ENCODE measurements at regions not wholly inside any gene's neighbourhood (a gene's known extent, or its start where the extent isn't known, plus 50 kb on each side); places are given as distances from the start of the nearest gene placed in this dataset.

GRCh38 chr10:3357737-3358136, 185.2 kb upstream of the PITRM1 start:
- H3K27me3 ChIP-seq, result no peaks in the 10 kb centered on the region
- no peak overlapping the region for H3K4me3 ChIP-seq
- no peak for TF ChIP-seq POLR2AphosphoS5 (IDR thresholded peaks at IDR 0.05; ENCODE audit: insufficient read depth in 1 of 2, low read depth in 1 of 2)
- TF ChIP-seq, protein P1, sequence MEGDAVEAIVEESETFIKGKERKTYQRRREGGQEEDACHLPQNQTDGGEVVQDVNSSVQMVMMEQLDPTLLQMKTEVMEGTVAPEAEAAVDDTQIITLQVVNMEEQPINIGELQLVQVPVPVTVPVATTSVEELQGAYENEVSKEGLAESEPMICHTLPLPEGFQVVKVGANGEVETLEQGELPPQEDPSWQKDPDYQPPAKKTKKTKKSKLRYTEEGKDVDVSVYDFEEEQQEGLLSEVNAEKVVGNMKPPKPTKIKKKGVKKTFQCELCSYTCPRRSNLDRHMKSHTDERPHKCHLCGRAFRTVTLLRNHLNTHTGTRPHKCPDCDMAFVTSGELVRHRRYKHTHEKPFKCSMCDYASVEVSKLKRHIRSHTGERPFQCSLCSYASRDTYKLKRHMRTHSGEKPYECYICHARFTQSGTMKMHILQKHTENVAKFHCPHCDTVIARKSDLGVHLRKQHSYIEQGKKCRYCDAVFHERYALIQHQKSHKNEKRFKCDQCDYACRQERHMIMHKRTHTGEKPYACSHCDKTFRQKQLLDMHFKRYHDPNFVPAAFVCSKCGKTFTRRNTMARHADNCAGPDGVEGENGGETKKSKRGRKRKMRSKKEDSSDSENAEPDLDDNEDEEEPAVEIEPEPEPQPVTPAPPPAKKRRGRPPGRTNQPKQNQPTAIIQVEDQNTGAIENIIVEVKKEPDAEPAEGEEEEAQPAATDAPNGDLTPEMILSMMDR (IDR thresholded peaks at IDR 0.05), result no peak
- TF ChIP-seq POLR2A (IDR thresholded peaks at IDR 0.05), result no peak
- no peaks in the 10 kb centered on the region for H3K36me3 ChIP-seq
- H3K27ac ChIP-seq, result no peak overlapping the region
- H3K9me3 ChIP-seq, result no peaks in the 10 kb centered on the region
- DNase-seq (ENCODE audit: extremely low spot score in 2 of 2), result no peak
- intact Hi-C loops (cut with DNase I), result no loop called here
- H3K4me1 ChIP-seq, result no peaks in the 10 kb centered on the region

DNA sequence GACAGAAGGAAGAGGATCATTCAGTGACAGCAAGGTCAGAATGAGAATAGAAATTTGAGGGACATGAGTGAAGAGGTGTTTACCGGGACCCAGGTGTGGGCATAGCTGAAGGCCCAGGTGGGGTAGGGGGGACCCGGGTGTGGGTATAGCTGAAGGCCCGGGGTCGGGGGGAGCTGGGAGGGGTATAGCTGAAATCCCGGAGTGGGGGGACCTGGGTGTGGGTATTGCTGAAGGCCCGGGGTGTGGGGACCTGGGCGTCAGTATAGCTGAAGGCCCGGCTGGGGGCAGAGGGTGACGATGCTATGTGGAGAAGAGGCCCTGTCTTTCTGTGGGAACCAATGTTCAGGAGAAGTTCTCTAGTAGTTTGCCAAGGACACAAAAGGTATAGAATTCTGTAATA, 183.0 kb upstream of the PITRM1 start:
- H3K4me3 ChIP-seq, result no peak overlapping the region
- H3K4me1 ChIP-seq, result no peaks in the 10 kb centered on the region
- no peaks in the 10 kb centered on the region for H3K9me3 ChIP-seq
- TF ChIP-seq POLR2AphosphoS5 (IDR thresholded peaks at IDR 0.05; ENCODE audit: insufficient read depth in 1 of 2, low read depth in 1 of 2), result no peak
- TF ChIP-seq POLR2A (IDR thresholded peaks at IDR 0.05), result no peak
- TF ChIP-seq, protein P1 (IDR thresholded peaks at IDR 0.05), result no peak
- intact Hi-C loops (cut with DNase I), result no loop called here
- H3K36me3 ChIP-seq, result no peaks in the 10 kb centered on the region
- no peak overlapping the region for H3K27ac ChIP-seq
- no peak for DNase-seq (ENCODE audit: extremely low spot score in 2 of 2)
- no peaks in the 10 kb centered on the region for H3K27me3 ChIP-seq

DNA sequence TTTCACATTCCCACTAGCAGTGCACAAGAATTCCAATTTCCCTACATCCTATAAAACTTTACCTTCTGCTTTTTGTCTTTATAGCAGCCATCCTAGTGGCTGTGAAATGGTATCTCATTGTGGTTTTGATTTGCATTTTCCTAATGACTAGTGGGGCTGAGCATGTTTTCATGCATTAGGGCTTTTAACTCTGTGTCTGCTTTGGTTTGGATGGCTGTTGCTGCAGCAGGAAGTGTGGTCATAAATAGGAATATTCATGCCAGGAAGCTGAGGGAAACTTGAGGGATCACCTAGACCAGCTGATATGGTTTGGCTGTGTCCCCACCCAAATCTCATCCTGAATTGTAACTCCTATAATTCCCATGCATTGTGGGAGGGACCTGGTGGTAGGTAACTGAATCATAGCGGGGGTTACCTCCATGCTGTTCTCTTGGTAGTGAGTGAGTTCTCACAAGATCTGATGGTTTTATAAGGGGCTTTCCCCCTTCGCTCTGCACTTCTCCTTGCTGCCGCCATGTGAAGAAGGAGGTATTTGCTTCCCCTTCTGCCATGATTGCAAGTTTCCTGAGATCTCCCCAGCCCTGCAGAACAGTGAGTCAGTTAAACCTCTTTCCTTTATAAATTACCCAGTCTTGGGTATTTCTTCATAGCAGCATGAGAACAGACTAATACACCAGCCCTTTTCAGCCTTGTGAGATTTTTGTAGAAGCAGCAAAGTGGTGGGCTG, 181.8 kb upstream of the PITRM1 start:
- TF ChIP-seq, protein P1 (IDR thresholded peaks at IDR 0.05), result no peak
- no peak overlapping the region for H3K27ac ChIP-seq
- intact Hi-C loops (cut with DNase I), result no loop called here

DNA sequence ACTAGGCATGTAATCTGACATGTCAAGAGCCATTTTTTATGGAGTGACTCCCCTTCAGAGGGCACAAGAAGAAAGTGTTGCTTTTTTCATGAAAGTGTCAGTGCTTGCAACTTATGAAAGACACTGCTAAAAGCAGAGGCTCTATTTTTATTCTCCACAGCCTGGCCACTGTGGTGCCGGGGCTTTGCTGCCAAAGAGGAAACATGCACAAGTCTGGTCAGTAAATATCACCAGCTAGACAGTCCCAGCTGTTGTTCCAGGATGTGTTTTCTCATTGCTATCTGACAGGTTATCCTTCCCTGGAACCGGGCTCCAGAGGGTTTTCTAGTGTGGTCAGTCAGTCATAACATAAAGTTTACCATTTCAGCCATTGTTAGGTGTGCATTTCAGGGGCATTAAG, 180.7 kb upstream of the PITRM1 start:
- TF ChIP-seq, protein P1 (IDR thresholded peaks at IDR 0.05), result no peak
- TF ChIP-seq POLR2A (IDR thresholded peaks at IDR 0.05) (no peak), POLR2AphosphoS5 (IDR thresholded peaks at IDR 0.05; ENCODE audit: insufficient read depth in 1 of 2, low read depth in 1 of 2) (no peak)
- H3K27ac ChIP-seq, result no peak overlapping the region
- no peaks in the 10 kb centered on the region for H3K36me3 ChIP-seq
- no peaks in the 10 kb centered on the region for H3K4me1 ChIP-seq
- no peak for DNase-seq (ENCODE audit: extremely low spot score in 2 of 2)
- no peaks in the 10 kb centered on the region for H3K27me3 ChIP-seq
- no peaks in the 10 kb centered on the region for H3K9me3 ChIP-seq
- H3K4me3 ChIP-seq, result no peak overlapping the region
- intact Hi-C loops (cut with DNase I), result no loop called here

More for the DNA sequence above, 181.8 kb upstream of the PITRM1 start:
- no peaks in the 10 kb centered on the region for H3K27me3 ChIP-seq
- no peaks in the 10 kb centered on the region for H3K36me3 ChIP-seq
- no peaks in the 10 kb centered on the region for H3K9me3 ChIP-seq
- no peak overlapping the region for H3K4me3 ChIP-seq
- DNase-seq (ENCODE audit: extremely low spot score in 2 of 2), result no peak
- no peaks in the 10 kb centered on the region for H3K4me1 ChIP-seq

- no peaks in the 10 kb centered on the region for H3K36me3 ChIP-seq
- H3K4me1 ChIP-seq, result no peaks in the 10 kb centered on the region
- H3K27ac ChIP-seq, result no peak overlapping the region
- intact Hi-C loops (cut with DNase I), result no loop called here
- no peak for DNase-seq (ENCODE audit: extremely low spot score in 2 of 2)
- H3K4me3 ChIP-seq, result no peak overlapping the region
- H3K9me3 ChIP-seq, result no peaks in the 10 kb centered on the region
- no peak for TF ChIP-seq POLR2A (IDR thresholded peaks at IDR 0.05)
- TF ChIP-seq, protein P1 (IDR thresholded peaks at IDR 0.05), result no peak
- no peak for TF ChIP-seq POLR2AphosphoS5 (IDR thresholded peaks at IDR 0.05; ENCODE audit: insufficient read depth in 1 of 2, low read depth in 1 of 2)
- H3K27me3 ChIP-seq, result no peaks in the 10 kb centered on the region
These were observed 178.2 kb upstream of the PITRM1 start for GRCh38 chr10:3350617-3351258.

All from vagina (tissue), 2 donors.